ENCODE measurements at regions not wholly inside any gene's neighbourhood (a gene's known extent, or its start where the extent isn't known, plus 50 kb on each side); places are given as distances from the start of the nearest gene placed in this dataset.
A peak's percentile ranks its signal among the peaks of the same experiment; 100 is the strongest.

DNA sequence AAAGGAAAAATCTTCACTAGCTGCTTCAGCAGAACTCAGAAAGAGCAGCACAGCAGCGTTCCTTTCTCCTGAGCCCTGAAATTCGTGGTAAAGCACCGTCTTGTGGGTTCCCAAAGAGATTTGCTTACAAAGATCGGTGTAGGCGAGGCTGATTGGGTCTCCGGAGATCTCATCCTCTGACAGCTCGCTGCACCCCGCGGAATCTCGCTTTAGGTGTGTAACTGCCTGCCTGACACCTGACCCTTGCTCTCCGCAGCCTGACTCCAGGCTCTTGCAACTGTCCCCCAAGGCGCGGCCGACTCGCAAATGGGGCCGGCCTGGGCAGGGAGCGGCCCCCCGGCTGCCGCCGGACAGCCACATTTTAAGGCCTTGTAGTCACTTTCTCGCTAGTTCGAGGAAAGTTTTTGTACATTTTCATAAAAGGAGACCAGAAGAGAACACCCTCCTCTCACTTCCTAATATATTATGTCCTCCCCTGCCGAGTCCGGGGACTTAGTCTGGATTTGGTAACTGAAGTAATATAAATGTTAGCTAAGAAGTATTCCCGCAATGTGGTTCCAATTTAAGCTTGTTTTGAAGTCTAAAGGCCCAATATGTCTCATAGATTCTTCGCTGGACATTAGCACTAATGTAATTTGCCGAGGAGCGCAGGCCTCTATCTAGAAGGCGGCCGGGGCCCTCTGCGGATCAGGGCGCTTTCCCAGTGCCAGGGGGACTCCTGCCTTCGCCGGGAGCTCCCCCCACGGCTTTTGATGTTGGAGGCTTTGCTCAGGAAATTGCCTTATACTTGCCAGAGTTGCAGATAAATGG lies 177.3 kb upstream of the CDKN3 start:
- peak overlapping the region in 1 of 2 donors; percentile 46 for H3K4me3 ChIP-seq
- no peaks in the 10 kb centered on the region for H3K9me3 ChIP-seq
- no peak for DNase-seq (ENCODE audit: low spot score)
- H3K27me3 ChIP-seq = no peaks in the 10 kb centered on the region
- no peak for TF ChIP-seq CTCF (IDR thresholded peaks at IDR 0.05)
- peaks cover 0 to 7% of the 10 kb centered on the region in 2 donors for H3K4me1 ChIP-seq
- no peak overlapping the region for H3K27ac ChIP-seq
- no peaks in the 10 kb centered on the region for H3K36me3 ChIP-seq

- no peak for DNase-seq (ENCODE audit: low spot score)
- TF ChIP-seq CTCF (IDR thresholded peaks at IDR 0.05) = no peak
- peak overlapping the region; percentile 24 to 46 for H3K4me3 ChIP-seq
- peaks cover 0 to 7% of the 10 kb centered on the region in 2 donors for H3K4me1 ChIP-seq
- H3K27me3 ChIP-seq = no peaks in the 10 kb centered on the region
- no peaks in the 10 kb centered on the region for H3K9me3 ChIP-seq
- H3K27ac ChIP-seq = peak overlapping the region in 1 of 2 donors; percentile 43
- no peaks in the 10 kb centered on the region for H3K36me3 ChIP-seq
These were observed 176.6 kb upstream of the CDKN3 start for GRCh38 chr14:54220071-54220703.

DNA sequence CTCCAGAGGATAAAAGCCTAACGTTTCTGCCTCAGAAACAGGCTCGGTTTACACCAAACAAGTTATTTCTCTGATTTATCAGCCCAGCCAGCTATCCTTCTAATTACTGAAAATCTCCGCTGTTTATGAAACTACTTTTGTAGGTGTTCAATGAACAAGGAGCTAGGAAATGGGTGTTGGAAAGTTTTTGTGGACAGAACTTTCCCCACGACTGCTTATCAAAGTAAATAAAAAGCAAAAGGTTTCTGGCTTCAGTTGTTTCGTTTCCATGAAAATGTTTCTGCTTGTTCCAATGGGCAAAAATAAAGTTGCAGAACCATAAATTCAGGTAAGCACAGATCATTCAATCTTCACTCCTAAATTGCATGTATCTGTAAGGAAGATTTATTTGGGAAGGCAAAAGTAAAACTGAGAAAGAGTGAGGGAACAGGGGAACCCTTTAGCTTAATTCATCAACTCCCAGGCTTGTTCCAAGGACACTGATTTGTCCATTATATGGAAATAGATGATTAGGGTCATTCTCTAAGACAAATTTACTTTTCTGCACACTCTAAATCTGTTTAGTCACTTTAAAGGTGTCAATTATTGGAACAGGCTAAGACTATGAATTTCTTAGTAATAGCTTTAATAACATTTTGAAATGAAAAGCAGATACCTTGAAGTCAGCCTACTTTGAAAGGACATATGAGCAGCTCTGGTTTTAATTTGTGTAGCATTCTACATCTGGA lies 175.9 kb upstream of the CDKN3 start:
- no peak for TF ChIP-seq CTCF (IDR thresholded peaks at IDR 0.05)
- no peak for DNase-seq (ENCODE audit: low spot score)
- Histone ChIP-seq H3K4me1 (peaks cover 0 to 7% of the 10 kb centered on the region in 2 donors), H3K9me3 (no peaks in the 10 kb centered on the region), H3K27me3 (no peaks in the 10 kb centered on the region), H3K36me3 (no peaks in the 10 kb centered on the region), H3K27ac (peak overlapping the region in 1 of 2 donors; percentile 43), H3K4me3 (peak overlapping the region; percentile 24 to 46)

DNA sequence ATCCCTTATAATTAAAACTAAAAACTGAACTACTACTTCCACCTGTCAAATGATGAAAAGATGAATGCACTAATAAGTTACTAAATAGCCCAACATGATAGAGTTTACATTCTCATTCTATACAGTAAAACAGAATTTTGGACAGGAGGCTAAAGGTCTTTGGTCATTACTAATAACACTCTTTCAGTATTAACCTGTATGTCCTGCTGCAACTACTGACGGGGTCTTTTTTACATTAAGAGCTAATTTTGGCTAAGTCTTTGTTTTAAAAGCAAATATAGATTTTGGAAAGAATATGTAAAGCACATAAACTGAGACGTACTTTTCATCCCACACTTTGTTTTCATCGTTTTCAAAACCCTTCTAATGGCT lies 175.4 kb upstream of the CDKN3 start:
- TF ChIP-seq CTCF (IDR thresholded peaks at IDR 0.05) = no peak
- Histone ChIP-seq H3K27ac (no peak overlapping the region), H3K36me3 (no peaks in the 10 kb centered on the region), H3K9me3 (no peaks in the 10 kb centered on the region), H3K27me3 (no peaks in the 10 kb centered on the region), H3K4me3 (no peak overlapping the region), H3K4me1 (peaks cover 0 to 7% of the 10 kb centered on the region in 2 donors)
- no peak for DNase-seq (ENCODE audit: low spot score)

GRCh38 chr14:54221971-54222370 lies 174.8 kb upstream of the CDKN3 start:
- DNase-seq (ENCODE audit: low spot score) = no peak
- Histone ChIP-seq H3K36me3 (no peaks in the 10 kb centered on the region), H3K27ac (no peak overlapping the region), H3K4me1 (peaks cover 0 to 7% of the 10 kb centered on the region in 2 donors), H3K9me3 (no peaks in the 10 kb centered on the region), H3K27me3 (no peaks in the 10 kb centered on the region), H3K4me3 (no peak overlapping the region)
- no peak for TF ChIP-seq CTCF (IDR thresholded peaks at IDR 0.05)

Data from right atrium auricular region (tissue), 2 donors.